ENCODE measurements at regions not wholly inside any gene's neighbourhood (a gene's known extent, or its start where the extent isn't known, plus 50 kb on each side); places are given as distances from the start of the nearest gene placed in this dataset.
"Not testable (repeated sequence)": the region's sequence is repeated elsewhere in the genome, so short reads cannot be mapped to it uniquely, and the experiment has no call there.

- no peak for FAIRE-seq
Measured at GRCh38 chr9:7536310-7536939, 263.2 kb downstream of the DMAC1 start.

DNA sequence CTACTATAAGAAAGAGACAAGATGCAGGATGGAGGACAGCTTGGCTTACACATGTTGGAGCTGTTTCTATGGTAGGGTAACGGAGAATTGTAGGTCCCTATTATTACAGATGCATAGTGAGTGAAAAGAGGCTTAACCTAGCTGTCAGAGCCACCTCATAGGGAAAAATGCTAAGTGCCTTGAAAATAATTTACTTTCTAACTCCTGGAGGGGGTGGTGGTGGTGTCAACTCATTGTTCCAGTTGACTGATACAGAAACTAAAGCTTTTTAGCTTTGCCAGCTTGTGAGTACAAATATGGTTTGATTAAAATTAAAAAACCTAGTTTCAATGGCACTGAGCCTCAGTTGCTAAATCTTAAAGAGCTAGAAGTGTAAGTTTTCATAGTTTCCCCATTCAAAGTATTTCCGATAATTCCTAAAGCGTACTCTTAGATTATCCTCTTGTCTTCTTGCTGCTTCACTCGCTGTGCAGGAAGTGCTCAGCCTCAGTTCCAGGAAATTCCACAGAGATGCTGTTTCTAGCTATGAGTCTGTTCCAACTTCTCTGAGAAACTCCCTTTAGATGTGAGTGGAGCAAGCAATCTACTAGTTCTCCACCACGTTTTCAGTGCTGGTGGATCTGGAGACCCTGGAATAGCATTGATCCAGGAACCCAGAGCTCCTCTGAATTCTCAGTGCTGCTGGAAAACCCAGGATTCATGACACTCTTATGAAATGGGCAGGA is 265.2 kb downstream of the DMAC1 start:
- FAIRE-seq = no peak

GRCh38 chr9:7533376-7534090 is 266.0 kb downstream of the DMAC1 start:
- FAIRE-seq = no peak

- no peak for FAIRE-seq
Measured at GRCh38 chr9:7523426-7524043, 276.0 kb downstream of the DMAC1 start.

GRCh38 chr9:7520396-7520795 is 279.2 kb downstream of the DMAC1 start:
- no peak for FAIRE-seq

DNA sequence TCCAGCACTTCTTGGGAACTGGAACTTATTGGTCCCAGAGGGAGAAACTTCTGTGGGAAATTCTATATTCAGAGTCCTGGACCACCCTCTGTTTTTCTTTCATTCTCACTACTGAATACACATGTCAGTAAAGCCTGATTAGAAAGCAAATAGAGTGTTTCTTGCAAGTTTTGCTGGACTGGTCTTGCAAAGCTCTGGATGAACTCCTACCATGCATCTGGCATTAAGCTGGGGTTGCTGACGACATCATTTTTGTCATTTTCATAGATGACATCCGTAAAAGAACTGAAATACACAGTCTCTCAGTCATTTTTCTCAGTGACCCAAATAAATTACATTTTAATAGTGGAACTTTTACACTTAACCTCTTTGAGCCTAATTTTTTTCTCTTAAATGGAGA is 283.2 kb downstream of the DMAC1 start:
- no peak for FAIRE-seq

GRCh38 chr9:7510199-7510598 is 289.4 kb downstream of the DMAC1 start:
- no peak for FAIRE-seq

- FAIRE-seq = no peak
Measured at GRCh38 chr9:7509576-7510145, 289.9 kb downstream of the DMAC1 start.

DNA sequence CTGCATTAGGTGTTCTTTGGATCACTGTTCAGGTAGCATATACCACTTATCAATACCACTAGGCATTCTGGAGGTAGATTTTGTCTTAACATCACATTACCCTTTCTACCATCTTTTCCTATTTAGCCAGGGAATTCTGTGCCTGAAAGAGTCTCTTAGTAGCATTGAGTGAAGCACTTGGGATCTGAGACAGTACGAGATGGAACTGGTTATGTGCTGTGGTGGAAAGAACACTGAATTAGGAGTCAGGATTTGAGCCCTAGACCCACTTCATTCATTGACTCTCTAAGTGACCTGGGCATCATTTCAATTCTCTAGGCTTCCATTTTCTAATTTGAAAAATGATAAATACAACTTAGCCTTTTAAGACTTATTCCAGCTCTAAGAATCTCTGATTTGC is 291.1 kb downstream of the DMAC1 start:
- no peak for FAIRE-seq

DNA sequence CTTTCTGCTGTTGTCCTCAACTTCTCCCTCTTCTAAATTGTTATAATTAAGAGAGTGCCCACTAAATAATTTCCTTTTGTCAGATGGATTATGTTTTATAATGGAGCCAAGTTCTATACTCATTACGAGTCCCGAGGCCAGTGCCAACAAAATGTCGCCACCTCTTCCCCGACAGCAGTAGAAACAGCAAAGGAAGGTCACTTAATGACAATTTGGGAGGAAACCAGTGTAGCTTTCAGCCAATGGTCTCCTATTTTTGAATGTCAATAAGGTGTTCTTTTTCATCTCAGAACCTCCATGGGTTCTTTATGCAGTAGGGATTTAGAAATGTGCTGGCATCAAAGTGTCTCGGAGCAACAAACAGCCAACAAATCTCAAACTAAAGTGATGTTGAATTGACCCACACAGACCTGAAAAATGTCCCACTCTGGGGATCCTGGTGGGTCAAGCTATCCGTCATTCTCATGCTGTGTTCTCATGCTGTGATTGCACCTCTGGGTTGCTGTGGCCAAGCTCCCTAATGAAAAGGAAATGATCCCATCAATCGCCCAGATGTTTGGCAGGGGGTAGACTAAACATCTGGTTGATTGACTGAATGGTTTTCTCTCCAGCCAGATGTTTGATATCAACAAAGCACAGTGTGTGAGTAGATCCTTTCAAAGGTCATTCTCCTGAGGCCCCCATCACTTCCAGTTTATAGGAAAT is 291.9 kb downstream of the DMAC1 start:
- no peak for FAIRE-seq

- FAIRE-seq = no peak
Measured at GRCh38 chr9:7507026-7507425, 292.6 kb downstream of the DMAC1 start.

GRCh38 chr9:7500521-7500920 is 299.1 kb downstream of the DMAC1 start:
- FAIRE-seq = no peak

GRCh38 chr9:7491641-7492040 is 307.9 kb downstream of the DMAC1 start:
- no peak for FAIRE-seq

- no peak for FAIRE-seq
Measured at GRCh38 chr9:7490317-7491108, 309.1 kb downstream of the DMAC1 start.

GRCh38 chr9:7489036-7489435 is 310.5 kb downstream of the DMAC1 start:
- no peak for FAIRE-seq

DNA sequence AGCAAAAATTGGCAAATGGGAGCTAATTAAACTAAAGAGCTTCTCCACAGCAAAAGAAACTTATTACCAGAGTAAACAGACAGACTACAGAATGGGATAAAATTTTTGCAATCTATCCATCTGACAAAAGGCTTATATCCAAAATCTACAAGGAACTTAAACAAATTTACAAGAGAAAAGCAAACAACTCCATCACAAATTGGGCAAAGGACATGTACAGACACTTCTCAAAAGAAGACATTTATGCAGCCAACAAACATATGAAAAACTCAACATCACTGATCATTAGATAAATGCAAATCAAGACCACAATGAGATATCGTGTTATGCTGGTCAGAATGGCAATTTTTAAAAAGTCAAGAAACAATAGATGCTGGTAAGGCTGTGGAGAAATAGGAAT is 315.6 kb downstream of the DMAC1 start:
- FAIRE-seq = not testable (repeated sequence)

GRCh38 chr9:7481570-7481969 is 318.0 kb downstream of the DMAC1 start:
- no peak for FAIRE-seq

DNA sequence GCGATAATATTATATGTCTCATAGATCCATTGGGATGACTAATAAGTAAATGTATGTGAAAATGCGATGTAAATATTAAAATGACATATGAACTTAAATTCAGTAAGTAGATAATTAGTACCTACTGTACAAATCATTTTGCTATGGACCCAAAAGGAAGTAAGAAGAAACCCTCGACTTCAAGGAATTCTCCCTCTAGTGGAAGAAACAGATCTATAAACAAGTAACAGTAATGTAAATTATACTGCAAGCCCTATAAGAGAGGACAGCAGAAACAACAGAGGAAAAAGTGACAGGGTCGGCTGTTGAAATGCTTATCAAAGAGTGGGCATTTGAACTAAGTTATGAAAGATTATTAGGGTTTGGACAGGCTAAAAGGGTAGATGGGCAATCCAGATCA is 320.3 kb downstream of the DMAC1 start:
- no peak for FAIRE-seq

DNA sequence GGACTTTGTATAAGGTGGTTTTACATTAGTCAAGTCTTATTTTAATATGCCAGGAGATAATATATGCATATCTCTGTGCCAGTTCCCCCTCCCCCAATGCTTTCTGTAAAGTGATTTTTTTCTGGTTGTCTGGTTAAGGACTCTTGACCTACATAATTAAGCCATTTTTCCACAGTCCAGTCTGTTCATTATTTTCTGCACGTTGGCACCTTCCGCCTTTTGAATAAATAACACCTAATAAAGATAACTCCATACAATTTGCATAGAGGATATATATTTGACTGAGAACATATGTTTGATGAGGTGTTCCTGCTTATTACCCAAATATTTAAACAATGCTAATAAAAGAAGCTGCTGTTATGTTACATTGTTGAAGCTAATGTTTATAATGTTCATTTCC is 320.9 kb downstream of the DMAC1 start:
- no peak for FAIRE-seq

DNA sequence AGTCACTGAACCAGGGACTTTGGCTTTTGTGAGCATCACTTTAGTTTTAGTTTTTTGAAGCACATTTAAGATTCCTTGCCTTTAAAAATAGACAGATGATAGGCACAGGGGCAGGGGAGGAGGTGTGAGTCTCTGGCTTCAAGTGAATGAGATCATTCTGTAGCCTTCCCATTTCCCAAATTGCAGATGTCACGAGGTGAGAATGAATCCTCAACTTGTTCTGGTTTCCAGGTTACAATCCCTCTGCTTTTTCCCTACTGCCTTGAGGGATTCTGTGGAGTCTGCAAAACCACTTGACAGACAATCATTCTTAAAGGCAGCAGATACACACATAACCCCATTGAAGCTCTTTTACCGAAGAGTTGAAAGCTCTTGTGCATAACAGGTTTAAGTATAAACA is 332.4 kb downstream of the DMAC1 start:
- no peak for FAIRE-seq

GRCh38 chr9:7461791-7462190 is 337.8 kb downstream of the DMAC1 start:
- no peak for FAIRE-seq

All from colon (tissue), 2 donors.